ENCODE measurements at regions not wholly inside any gene's neighbourhood (a gene's known extent, or its start where the extent isn't known, plus 50 kb on each side); places are given as distances from the start of the nearest gene placed in this dataset.

DNA sequence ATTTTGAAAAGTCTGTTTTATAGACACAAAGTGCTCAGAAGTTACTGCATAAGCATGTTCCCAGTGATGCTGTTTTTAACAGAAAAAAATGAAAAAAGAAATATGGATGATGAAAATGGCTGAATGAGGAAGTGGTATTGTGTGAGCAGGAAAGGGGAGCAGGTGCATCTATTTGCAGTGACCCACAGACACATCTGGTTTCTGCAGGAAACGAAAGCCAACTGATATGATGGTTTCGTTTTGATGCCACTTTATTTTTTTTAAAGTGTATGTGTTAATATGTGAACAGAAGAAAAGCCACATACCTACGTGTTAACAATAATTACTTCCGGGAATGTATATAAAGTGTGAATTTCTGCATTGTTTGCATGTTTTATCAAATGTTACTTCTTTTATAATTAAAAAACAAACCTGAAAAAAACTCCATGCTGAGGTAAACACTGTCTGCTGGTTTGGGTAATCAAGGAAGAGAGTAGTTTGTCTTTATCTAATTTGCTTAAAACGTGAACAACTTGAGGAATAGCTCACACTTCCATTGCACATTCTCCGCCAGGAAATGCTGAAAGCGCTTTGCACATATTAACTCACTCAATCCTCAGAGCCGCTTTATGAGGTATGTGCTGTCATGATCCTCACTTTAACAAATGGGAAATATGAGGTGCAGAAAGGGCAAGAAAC is 1335.9 kb downstream of the TBC1D22A start:
- peak; percentile 61 for DNase-seq

DNA sequence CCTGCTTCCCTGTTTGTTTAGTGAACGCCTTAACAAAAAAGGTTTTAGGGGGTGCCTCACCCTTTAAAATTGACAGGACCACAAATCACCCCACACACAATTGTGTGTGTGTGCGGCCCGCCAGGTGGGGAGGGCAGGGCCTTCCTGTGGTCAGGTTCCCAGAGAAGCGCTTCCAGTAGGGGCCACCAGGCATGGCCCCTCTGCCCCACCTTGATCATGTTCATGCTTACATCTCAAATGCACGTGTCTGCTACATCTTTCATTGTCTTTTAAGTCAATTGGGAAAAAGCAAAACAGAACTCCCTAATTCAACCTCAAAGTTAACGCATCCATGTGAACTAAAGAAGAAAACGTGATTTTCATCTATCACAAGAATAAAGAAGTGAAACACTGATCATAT is 1335.3 kb downstream of the TBC1D22A start:
- DNase-seq, result peak; percentile 37

DNA sequence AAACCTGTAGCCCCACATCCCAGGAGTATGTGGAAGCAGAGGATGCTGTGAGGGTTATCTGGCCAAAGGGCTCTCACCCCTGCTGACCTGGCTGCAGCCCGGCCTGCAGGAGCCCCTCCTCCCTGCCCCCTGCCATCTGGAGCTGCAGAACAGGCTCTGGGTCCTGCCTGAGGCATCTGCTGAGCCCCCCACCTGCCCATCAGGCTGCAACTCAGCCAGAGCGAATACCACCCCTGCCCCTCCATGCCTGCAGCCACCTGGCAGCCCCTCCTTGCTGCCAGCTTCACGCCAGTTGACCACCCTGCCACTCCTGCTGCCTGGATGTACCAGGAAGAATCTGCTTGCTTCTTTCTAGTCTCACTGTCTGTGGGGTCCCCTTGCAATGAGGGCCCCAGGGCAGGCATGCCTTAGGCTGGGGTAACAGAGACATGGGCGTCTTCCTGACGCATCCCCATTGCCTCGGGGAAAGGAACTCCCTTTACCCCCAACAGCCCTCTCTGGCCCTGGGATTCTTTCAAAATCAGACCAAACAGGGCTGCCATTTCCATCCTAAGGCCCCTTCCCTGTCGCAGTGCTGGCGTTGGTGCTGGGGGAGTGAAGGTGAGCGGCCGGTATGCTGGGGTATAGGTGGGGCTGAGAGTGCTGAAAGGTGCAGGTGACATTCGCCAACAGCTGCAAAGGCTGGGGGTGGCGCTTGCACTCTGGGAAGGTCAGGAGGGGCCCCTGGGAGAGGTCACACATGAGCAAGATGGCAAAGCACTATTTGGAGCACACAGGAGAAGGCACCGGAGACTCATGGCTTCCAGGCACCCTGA is 1334.6 kb downstream of the TBC1D22A start:
- DNase-seq, result peak; percentile 53

DNA sequence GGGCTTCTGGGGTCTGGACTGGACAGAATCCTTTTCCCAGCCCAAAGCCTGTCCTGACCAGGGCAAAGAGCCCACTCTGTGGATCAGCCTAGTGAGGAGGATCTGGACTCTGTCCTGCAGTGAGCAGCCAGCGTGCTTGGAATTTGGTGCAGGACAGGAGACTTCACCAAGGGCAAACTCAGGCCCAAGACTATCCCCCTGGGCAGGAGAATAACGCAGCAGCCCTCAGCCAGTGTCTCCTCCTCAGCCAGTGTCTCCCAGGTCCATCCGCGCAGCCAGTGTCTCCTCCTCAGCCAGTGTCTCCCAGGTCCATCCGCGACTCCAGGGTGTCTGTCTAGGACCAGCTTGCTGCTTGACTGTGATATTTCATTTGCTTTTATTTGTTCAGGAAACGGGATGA is 1334.0 kb downstream of the TBC1D22A start:
- DNase-seq, result peak; percentile 42

DNA sequence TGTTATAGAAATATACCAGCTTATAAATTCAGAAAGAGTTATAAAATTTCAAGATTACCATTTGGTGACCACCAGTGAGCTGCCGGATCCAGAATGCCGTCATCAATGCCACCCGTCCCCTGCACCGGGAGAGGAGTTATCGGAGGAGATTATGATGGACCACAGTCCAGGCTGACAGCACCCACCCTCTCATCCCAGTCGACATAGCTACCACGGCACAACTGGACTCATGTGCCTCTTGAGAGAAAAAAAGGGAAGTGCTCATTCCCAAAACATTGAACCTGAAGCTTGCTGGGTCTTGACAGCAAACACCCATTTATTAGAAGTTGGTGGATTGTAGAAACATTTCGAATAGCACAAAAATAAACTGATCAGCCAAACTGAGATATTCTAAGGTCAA is 1331.5 kb downstream of the TBC1D22A start:
- DNase-seq, result peak; percentile 24

DNA sequence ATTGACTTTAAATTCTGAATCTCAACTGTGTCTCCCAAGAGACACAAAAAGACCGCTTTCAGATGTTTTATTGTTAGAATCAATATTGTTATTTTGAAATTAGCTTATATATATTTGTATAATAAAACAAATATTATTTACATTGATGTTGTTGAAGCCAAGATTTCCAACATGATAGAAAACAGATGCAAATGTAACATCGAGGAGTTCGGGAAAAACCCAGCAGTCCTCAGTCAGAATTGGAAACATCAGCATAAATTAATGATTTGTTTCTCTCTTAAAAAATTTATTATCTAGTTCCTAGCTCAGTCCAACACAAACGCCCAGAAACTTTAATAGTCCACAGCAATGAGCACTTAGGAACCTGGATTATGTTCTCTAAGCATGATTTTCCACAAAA is 1330.4 kb downstream of the TBC1D22A start:
- DNase-seq, result no peak

DNA sequence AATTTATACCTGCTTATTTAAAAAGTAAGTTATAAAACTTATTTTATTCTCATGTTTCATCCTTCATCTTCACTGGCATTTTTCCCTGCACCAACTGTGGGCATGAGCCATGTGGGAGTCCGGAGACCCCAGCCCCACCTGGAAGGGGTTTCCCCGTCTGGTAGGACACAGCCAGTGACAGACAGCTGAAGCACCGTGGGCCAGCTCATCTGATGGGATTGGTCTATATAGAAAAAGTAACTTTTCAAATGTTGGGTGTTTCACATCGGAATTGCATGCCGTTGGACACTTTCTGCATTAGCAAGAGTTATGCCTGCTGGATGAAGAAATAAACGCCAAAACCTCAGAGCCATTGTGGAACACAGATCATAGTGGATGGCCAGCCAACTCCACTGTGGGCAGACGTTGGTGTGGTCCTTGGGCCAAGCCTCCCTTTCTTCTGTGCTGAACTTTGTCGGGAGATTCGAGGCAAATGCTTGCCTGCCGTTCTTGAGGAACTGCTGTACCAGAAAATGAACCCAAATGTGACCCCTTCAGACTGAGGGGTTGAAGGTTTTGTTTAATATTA is 1329.3 kb downstream of the TBC1D22A start:
- peak; percentile 28 for DNase-seq

DNA sequence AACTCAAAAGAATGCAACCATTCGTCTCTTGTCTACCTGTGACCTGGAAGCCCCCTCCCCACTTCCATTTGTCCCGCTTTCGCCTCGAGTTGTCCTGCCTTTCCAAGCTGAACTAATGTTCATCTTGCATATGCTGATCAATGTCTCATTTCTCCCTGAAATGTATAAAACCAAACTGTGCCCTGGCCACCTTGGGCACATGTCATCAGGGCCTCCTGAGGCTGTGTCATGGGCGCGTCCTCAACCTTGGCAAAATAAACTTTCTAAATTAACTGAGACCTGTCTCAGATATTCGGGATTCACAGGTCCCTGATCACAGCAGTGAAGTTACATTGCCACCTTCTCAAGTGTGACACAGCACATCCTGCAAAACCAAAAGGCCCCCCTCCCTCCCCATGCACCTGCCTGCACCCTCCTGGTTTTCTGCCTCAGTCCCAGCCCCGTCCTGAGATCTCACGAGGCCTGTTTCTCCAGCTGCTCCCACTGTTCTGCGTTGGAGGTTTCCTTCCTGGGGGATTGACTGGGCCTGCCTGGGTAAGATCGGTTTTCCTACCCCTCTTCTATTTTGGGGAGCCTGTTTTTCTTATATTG is 1328.7 kb downstream of the TBC1D22A start:
- DNase-seq, result peak; percentile 17

DNA sequence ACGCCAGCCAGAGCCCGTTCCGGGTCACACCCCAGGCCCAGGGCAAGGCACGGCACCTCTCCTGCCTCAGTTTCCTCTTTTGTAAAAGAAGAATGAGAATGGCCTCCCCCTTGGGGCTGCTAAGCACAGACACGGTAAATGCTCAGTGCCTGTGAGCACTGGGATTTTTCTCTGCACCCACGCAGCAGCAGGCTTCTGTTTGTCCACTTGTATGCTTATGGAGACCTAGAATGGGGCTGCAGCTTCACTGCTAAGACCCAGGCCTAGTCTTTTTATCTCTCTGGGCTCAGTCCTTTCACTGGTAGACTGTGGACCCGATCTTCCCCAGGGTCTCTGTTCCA is 1327.9 kb downstream of the TBC1D22A start:
- no peak for DNase-seq

DNA sequence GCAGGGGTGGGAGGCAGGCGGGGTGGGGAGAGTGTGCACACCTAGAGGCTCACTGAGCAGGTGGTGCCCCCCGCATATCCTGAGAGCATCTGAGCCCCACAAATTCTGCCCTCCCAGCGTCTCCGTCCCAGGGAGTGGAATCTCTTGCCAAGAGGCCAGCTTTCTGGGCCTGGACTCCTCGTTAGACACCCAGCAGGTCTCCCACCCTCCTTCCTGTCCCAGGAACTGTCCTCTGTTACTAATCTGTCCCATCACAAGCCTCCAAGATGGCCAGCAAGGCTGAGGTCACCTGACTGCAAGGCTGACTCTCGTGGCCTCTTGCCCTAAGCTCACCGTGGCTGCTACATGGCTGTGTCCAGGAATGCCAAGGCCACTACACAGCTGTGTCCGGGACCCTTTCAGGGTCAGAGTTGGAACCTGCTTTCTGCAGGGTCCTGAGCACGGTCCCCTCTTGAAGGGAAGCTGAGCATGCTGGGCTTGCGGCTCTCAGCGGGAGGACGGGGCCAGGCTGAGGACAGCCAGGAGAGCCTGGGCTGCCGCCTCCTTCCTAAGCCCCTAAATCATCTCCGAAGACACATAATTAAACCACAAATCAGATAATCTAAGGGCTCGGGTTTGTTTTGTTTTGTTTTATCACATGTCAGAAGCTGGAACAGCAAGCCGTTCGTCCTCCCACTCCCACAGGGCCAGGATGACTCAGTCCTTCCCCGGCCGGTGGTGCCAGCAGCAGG is 1327.3 kb downstream of the TBC1D22A start:
- peak; percentile 46 for DNase-seq

DNA sequence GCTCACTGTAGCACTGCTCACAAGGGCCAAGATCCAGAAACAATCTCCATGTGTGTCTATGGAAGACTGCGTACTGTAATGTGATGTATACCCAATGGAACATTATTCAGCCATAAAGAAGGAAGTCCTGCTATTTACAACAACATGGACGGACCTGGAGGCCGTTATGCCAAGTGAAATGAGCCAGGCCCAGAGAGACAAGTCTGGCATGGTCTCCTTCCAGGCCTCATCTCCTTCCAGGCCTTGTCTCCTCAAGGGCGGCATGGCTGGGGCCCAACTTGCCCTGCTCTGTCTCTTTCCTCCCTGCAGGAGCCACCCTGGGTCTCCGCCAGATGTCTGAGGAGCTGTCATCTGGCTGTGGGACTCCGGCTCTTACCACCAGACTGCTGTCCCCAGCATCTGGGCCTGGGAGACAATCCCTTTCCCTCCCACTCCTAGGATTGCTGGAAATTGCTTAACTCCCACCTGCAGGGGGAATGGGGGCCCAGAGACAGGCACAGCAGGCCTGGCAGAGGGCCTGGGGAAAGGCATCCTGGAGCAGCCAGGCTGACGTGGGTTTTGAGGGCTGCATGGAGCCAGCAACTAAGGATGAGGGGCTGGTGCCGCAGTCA is 1326.6 kb downstream of the TBC1D22A start:
- DNase-seq, result peak; percentile 37

DNA sequence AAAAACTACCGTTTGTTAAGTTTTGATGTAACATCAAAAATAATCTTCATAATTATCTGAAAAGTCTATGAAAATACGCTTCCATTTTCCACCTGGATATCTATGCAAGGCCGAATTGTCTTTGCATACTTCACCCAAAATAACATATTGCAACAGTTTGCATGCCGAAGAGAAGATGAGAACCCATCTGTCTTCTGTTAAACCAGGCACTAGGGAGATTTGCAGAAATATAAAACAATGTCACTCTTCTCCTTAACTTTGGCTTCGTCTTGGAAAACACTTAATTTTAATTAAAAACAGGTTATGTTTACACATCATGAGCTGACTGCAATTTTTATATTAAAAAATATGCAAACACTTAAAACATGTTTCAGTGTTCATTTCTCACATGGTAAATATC is 1325.8 kb downstream of the TBC1D22A start:
- DNase-seq, result no peak

DNA sequence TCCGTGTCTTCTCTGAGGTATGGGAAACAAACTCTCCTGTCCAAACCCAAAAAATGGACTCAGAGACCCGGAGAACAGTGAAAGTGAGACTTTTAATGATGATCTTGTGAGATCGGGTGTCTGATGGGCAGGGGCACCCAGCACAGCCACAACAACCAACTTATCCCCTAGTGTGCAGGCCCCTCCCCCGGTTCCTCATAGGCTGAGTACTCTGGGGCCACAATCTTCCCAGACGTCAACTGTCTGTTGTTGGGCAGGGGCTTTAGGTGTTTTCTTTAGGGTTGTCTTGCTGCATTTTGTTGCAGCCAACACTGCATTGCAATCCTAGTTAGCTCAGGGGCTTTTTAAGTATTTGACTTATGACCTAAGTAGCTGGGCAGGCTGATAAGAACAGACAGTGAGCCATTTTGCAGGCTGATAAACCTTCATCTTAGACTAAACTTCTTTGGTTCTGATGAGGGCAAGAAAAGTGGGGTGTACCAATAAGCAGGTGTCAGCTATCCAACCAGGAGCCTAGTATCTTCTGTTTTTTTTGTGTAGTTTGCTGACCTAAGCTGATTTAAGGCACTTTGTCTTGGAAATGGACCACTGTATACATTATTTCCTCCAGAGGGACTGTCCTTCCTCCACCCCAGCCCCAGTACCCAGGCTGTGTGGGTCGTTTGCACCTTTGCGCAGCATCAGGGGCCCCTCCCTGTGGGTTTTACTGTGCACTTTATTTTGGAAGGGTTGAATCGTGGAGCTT is 1323.6 kb downstream of the TBC1D22A start:
- DNase-seq, result no peak

DNA sequence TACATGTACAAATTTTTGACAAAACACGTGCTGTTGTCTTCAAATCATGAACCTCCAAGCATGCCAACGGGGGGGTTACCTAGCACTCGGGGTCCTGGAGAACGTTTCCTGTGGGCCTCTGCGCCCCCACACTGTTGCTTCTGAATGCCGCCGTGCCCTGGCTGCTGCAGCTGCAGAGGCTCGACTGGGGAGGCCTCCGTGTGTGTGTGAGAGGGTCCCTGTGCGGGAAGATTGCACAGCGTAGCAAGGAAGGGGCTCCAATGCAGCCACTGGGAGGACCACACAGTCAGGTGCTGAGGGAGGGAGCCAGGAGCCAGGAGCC is 1322.2 kb downstream of the TBC1D22A start:
- DNase-seq, result no peak

DNA sequence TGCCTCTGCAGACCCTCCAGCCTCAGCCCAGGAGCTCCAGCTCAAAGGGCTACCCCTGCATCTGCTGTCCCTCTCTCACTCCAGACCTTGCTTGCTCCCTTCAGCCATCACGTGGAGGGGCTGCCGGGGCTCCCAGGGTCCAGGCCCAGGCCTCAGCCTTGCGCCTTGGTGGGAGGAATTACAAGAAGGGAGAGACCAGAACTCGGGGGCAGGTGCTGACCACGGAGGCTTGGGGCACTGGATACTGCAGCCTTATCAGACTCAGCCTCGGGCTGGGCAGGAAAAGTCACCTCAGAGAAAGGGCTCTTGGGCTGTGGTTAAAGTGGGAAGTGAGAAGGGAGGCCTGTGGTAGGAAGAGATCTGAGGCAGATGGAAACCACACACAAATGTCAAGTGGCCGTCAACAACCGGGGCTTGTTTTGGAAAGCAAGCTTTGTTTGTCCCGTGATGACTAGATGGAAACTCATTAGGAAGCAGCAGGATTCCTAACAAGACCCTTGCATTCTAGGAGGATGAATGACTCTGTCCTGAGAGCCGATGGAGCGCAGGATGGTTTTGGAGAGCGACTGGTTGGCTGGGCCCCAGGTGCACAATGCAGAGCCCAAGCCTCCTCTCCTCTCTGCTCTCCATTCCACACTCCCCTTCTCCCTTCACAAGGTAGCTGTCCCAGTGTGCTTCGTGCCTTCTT is 1321.7 kb downstream of the TBC1D22A start:
- no peak for DNase-seq

DNA sequence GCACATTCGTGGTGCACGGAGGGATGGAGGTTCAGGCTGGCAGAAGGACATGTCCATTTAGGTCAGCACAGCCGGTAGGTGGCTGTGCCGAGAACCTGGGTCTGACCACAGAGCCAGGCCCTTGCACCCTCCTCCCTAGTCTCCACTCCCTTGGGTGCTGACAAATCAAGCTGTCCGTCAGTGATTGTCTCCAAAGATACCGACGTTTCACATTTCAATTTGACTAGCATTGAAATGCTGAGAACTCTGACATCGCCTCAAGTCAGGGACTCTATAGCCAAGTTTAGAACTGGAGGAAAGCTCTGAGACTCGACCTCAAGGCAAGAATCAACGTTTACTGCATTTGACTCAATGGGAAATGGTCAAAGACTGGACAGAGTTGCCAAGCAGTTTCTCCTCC is 1321.1 kb downstream of the TBC1D22A start:
- no peak for DNase-seq

DNA sequence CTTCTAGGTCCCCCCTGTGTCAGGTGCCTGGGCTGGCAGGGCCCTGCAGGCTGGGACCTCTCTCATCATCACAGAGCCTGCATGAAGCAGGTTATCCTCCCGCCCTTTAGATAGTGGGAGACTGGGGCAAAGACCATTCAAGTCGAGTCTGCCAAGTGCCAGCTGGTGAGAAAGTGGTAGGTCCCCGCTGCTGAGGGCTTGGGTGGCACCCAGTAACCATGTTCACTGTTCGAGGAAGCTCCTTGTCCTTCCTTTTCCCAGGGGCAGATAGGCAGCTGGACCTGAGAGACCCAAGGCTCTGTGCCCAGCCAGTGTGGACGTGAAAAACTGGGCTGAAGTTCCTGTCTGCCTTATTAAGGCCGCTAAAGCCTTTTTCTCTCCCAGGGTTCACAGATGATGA is 1319.8 kb downstream of the TBC1D22A start:
- DNase-seq, result no peak

DNA sequence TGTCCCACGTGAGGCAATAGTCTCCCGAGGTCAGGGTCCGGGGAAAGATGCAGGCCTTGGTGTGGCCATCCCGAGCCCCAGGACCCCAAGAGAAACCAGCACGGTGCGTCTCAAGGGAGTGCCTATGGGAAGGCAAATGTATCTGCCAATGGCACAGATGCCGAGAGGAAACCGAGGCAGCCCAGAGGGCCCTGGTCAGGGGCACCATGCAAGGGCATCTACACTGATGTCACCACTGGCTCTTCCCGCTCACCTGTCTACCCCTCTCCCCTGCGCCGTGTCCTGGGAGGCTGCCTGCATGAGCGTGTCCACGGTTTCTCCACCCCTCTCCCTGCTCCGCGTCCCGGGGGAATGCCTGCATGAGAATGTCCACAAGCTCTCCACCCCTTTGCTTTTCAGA is 1318.8 kb downstream of the TBC1D22A start:
- DNase-seq, result no peak

DNA sequence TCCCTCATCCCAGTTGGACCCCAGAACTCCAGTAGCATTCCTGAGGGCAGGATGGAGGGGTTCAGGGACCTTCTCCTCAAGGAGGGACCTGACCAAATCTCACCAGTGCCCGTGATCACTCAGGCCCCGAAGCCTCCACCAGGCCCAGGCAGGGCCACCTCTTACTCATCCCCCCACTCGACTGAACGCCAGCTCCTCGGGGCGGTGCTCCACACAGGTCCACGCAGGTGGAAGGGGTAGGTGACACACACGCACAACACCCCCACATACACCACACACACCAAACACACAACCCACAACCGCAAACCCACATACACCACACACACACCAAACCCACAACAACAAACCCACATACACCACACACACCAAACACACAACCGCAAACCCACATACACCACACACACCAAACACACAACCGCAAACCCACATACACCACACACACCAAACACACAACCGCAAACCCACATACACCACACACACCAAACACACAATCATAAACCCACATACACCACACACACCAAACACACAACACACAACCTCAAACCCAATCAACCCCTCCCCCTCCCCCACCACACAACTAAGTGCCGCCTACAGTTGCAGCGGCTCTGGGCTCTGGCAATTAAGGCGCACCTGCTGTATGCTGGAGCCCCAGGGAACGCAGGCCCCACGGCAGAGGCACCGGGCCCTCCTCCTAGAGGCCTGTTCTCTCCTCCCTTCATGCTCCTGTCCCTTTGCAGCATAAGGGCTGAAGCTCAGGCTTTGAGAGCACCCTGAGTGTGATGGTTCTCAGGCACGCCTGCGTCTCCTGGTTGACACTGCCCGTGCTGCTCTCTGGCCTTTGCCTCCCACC is 1318.1 kb downstream of the TBC1D22A start:
- no peak for DNase-seq

DNA sequence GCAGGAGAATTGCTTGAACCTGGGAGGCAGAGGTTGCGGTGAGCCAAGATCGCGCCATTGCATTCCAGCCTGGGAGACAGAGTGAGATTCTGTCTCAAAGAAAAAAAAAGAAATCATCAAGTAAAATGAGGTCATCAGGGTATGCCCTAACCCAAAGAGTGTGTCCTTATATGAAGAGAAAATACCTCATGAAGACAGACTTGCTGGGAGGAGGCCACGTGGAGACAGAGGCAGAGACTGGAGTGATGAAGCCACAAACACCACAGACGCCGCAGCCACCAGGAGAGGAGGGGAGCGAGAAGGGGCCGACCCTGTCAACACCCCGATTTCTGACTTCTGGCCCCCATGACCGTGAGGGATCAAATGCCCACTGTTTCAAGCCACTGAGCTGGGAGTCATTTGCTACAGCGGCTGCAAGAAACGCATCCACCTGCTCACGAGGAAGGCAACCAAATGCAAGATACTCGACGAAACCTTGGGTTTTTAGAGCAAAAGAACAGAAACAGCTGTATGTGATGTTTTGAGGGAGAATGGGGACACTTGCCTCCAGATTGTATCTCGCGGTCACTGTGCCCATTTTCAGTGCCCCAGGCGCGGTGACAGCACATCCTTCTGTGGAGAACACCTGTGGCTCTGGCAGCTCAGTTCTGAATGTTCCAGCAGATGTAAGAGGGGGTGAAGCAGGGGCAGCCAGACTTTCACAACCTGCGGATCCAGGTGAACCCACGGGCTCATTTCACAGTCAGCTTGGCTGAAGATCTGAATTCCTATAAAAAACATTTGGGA is 1317.2 kb downstream of the TBC1D22A start:
- DNase-seq, result no peak
